ENCODE measurements at regions not wholly inside any gene's neighbourhood (a gene's known extent, or its start where the extent isn't known, plus 50 kb on each side); places are given as distances from the start of the nearest gene placed in this dataset.

- H3K9me3 ChIP-seq (ENCODE audit: control insufficient read depth, insufficient read depth, low read length) = no peaks in the 10 kb centered on the region
- DNase-seq (ENCODE audit: low read depth, low spot score) = no peak
- peaks cover 2% of the 10 kb centered on the region; the same call in 1 of the 2 replicates for H3K4me1 ChIP-seq (ENCODE audit: control insufficient read depth, insufficient read depth, low read length)
- H3K4me3 ChIP-seq (ENCODE audit: low read length) = no peak overlapping the region
- H3K36me3 ChIP-seq (ENCODE audit: control insufficient read depth, insufficient read depth, low read length) = no peaks in the 10 kb centered on the region
- no peak overlapping the region for H3K27ac ChIP-seq (ENCODE audit: low read length)
- WGBS (ENCODE audit: insufficient coverage, insufficient read length) = no CpG with 5 or more reads among the region's 6 CpGs
- H3K27me3 ChIP-seq (ENCODE audit: control insufficient read depth, insufficient read depth, low read length) = no peaks in the 10 kb centered on the region
Measured at GRCh38 chr11:27215471-27216269, 147.3 kb downstream of the CCDC34 start.

DNA sequence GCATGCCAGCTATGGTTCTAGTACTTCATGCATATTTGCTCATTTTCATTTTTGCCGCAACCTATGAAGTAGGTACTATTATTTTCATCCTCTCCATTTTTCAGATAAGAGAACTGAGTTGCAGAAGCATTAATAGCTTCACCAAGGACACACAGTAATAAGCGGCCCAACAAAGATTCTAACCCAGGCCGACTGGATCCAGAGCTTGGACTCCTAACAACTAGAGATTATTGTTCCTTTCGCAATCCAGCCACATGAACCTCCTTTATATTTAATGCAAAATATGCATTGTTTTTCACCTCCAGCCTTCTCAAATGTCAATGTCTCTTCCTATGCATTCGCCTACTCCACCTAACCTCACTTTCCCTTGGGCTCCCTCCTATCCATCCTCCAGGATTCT, 148.3 kb downstream of the CCDC34 start:
- H3K9me3 ChIP-seq (ENCODE audit: control insufficient read depth, insufficient read depth, low read length) = no peaks in the 10 kb centered on the region
- H3K27me3 ChIP-seq (ENCODE audit: control insufficient read depth, insufficient read depth, low read length) = no peaks in the 10 kb centered on the region
- peaks cover 2% of the 10 kb centered on the region; the same call in 1 of the 2 replicates for H3K4me1 ChIP-seq (ENCODE audit: control insufficient read depth, insufficient read depth, low read length)
- no peak for DNase-seq (ENCODE audit: low read depth, low spot score)
- H3K27ac ChIP-seq (ENCODE audit: low read length) = no peak overlapping the region
- WGBS (ENCODE audit: insufficient coverage, insufficient read length) = no CpG with 5 or more reads among the region's 5 CpGs
- H3K36me3 ChIP-seq (ENCODE audit: control insufficient read depth, insufficient read depth, low read length) = no peaks in the 10 kb centered on the region
- H3K4me3 ChIP-seq (ENCODE audit: low read length) = no peak overlapping the region

DNA sequence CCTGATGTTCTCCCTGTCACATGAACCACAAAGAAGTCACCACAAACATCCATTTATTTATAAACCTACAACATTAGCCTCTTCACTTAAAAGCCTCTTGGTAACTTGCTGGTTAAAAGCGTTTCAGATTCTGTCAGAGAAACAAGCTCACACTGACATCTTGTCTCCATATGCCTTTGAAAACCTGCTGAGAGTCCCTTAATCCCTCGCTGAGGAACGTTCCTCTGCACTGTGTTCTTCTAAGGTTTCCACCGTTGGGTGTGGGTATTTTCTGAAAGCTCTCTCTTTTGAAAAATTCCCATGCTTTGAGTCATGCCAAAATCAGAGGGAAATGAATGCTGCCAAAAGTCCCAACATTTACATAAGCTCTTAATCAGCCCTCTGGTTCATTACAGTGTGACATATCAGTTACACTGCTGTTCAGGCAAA, 149.8 kb downstream of the CCDC34 start:
- DNase-seq (ENCODE audit: low read depth, low spot score) = no peak
- peaks cover 2% of the 10 kb centered on the region; the same call in 1 of the 2 replicates for H3K4me1 ChIP-seq (ENCODE audit: control insufficient read depth, insufficient read depth, low read length)
- no CpG with 5 or more reads among the region's 4 CpGs for WGBS (ENCODE audit: insufficient coverage, insufficient read length)

DNA sequence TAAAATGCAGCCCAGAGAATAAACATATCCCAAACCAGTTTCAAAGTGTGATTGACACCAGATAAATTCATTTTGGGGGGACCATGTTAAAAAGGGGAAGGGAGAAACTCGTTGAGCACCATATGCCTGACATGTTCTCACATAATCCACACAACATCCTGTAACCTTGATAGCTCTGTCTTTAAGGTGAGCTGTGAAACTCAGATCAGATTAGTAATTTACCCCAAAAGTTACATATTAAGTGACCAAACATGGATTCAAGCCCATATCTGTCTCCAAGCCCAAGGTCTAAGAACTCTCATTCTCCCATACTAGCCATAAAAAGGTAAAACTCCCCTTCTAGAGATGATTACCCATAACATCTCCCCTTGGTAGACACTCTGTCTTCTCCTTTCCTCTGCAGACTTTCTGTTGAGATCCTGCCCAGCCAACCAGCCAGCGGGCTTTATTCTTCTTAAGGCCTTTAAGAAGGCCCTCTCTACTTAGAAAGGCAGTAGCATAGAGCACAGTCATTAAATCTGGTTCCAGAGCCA, 150.7 kb downstream of the CCDC34 start:
- H3K36me3 ChIP-seq (ENCODE audit: control insufficient read depth, insufficient read depth, low read length) = no peaks in the 10 kb centered on the region
- no peak overlapping the region for H3K4me3 ChIP-seq (ENCODE audit: low read length)
- no peak for DNase-seq (ENCODE audit: low read depth, low spot score)
- H3K27me3 ChIP-seq (ENCODE audit: control insufficient read depth, insufficient read depth, low read length) = no peaks in the 10 kb centered on the region
- no peaks in the 10 kb centered on the region for H3K9me3 ChIP-seq (ENCODE audit: control insufficient read depth, insufficient read depth, low read length)
- H3K4me1 ChIP-seq (ENCODE audit: control insufficient read depth, insufficient read depth, low read length) = peaks cover 2% of the 10 kb centered on the region; the same call in 1 of the 2 replicates
- no CpG with 5 or more reads among the region's 2 CpGs for WGBS (ENCODE audit: insufficient coverage, insufficient read length)
- no peak overlapping the region for H3K27ac ChIP-seq (ENCODE audit: low read length)

More for the DNA sequence above, 149.8 kb downstream of the CCDC34 start:
- Histone ChIP-seq H3K4me3 (ENCODE audit: low read length) (no peak overlapping the region), H3K27ac (ENCODE audit: low read length) (no peak overlapping the region), H3K9me3 (ENCODE audit: control insufficient read depth, insufficient read depth, low read length) (no peaks in the 10 kb centered on the region), H3K36me3 (ENCODE audit: control insufficient read depth, insufficient read depth, low read length) (no peaks in the 10 kb centered on the region), H3K27me3 (ENCODE audit: control insufficient read depth, insufficient read depth, low read length) (no peaks in the 10 kb centered on the region)

- H3K27me3 ChIP-seq (ENCODE audit: control insufficient read depth, insufficient read depth, low read length) = no peaks in the 10 kb centered on the region
- H3K4me3 ChIP-seq (ENCODE audit: low read length) = no peak overlapping the region
- H3K27ac ChIP-seq (ENCODE audit: low read length) = no peak overlapping the region
- no peaks in the 10 kb centered on the region for H3K36me3 ChIP-seq (ENCODE audit: control insufficient read depth, insufficient read depth, low read length)
- WGBS (ENCODE audit: insufficient coverage, insufficient read length) = no CpG with 5 or more reads among the region's 8 CpGs
- H3K9me3 ChIP-seq (ENCODE audit: control insufficient read depth, insufficient read depth, low read length) = no peaks in the 10 kb centered on the region
- DNase-seq (ENCODE audit: low read depth, low spot score) = no peak
- peaks cover 2% of the 10 kb centered on the region; the same call in 1 of the 2 replicates for H3K4me1 ChIP-seq (ENCODE audit: control insufficient read depth, insufficient read depth, low read length)
Measured at GRCh38 chr11:27211370-27212127, 151.5 kb downstream of the CCDC34 start.

GRCh38 chr11:27210531-27210930, 152.5 kb downstream of the CCDC34 start:
- Histone ChIP-seq H3K9me3 (ENCODE audit: control insufficient read depth, insufficient read depth, low read length) (no peaks in the 10 kb centered on the region), H3K36me3 (ENCODE audit: control insufficient read depth, insufficient read depth, low read length) (no peaks in the 10 kb centered on the region), H3K27ac (ENCODE audit: low read length) (no peak overlapping the region), H3K4me3 (ENCODE audit: low read length) (no peak overlapping the region), H3K4me1 (ENCODE audit: control insufficient read depth, insufficient read depth, low read length) (peaks cover under 1% of the 10 kb centered on the region; the same call in 1 of the 2 replicates), H3K27me3 (ENCODE audit: control insufficient read depth, insufficient read depth, low read length) (no peaks in the 10 kb centered on the region)
- no peak for DNase-seq (ENCODE audit: low read depth, low spot score)
- WGBS (ENCODE audit: insufficient coverage, insufficient read length) = no CpG with 5 or more reads among the region's 5 CpGs

GRCh38 chr11:27209562-27210005, 153.4 kb downstream of the CCDC34 start:
- Histone ChIP-seq H3K36me3 (ENCODE audit: control insufficient read depth, insufficient read depth, low read length) (no peaks in the 10 kb centered on the region), H3K9me3 (ENCODE audit: control insufficient read depth, insufficient read depth, low read length) (no peaks in the 10 kb centered on the region), H3K27me3 (ENCODE audit: control insufficient read depth, insufficient read depth, low read length) (no peaks in the 10 kb centered on the region), H3K4me1 (ENCODE audit: control insufficient read depth, insufficient read depth, low read length) (no peaks in the 10 kb centered on the region), H3K27ac (ENCODE audit: low read length) (no peak overlapping the region), H3K4me3 (ENCODE audit: low read length) (no peak overlapping the region)
- no peak for DNase-seq (ENCODE audit: low read depth, low spot score)

GRCh38 chr11:27208846-27209245, 154.2 kb downstream of the CCDC34 start:
- Histone ChIP-seq H3K4me1 (ENCODE audit: control insufficient read depth, insufficient read depth, low read length) (no peaks in the 10 kb centered on the region), H3K36me3 (ENCODE audit: control insufficient read depth, insufficient read depth, low read length) (no peaks in the 10 kb centered on the region), H3K4me3 (ENCODE audit: low read length) (no peak overlapping the region), H3K27me3 (ENCODE audit: control insufficient read depth, insufficient read depth, low read length) (no peaks in the 10 kb centered on the region), H3K27ac (ENCODE audit: low read length) (no peak overlapping the region), H3K9me3 (ENCODE audit: control insufficient read depth, insufficient read depth, low read length) (no peaks in the 10 kb centered on the region)
- no CpG with 5 or more reads among the region's 3 CpGs for WGBS (ENCODE audit: insufficient coverage, insufficient read length)
- no peak for DNase-seq (ENCODE audit: low read depth, low spot score)

- no peaks in the 10 kb centered on the region for H3K9me3 ChIP-seq (ENCODE audit: control insufficient read depth, insufficient read depth, low read length)
- no CpG with 5 or more reads among the region's 2 CpGs for WGBS (ENCODE audit: insufficient coverage, insufficient read length)
- no peak for DNase-seq (ENCODE audit: low read depth, low spot score)
- H3K4me1 ChIP-seq (ENCODE audit: control insufficient read depth, insufficient read depth, low read length) = no peaks in the 10 kb centered on the region
- no peak overlapping the region for H3K27ac ChIP-seq (ENCODE audit: low read length)
- no peaks in the 10 kb centered on the region for H3K27me3 ChIP-seq (ENCODE audit: control insufficient read depth, insufficient read depth, low read length)
- H3K36me3 ChIP-seq (ENCODE audit: control insufficient read depth, insufficient read depth, low read length) = no peaks in the 10 kb centered on the region
- no peak overlapping the region for H3K4me3 ChIP-seq (ENCODE audit: low read length)
Measured at GRCh38 chr11:27207025-27207650, 155.9 kb downstream of the CCDC34 start.

- Histone ChIP-seq H3K4me3 (ENCODE audit: low read length) (no peak overlapping the region), H3K27me3 (ENCODE audit: control insufficient read depth, insufficient read depth, low read length) (no peaks in the 10 kb centered on the region), H3K27ac (ENCODE audit: low read length) (no peak overlapping the region), H3K36me3 (ENCODE audit: control insufficient read depth, insufficient read depth, low read length) (no peaks in the 10 kb centered on the region), H3K4me1 (ENCODE audit: control insufficient read depth, insufficient read depth, low read length) (no peaks in the 10 kb centered on the region), H3K9me3 (ENCODE audit: control insufficient read depth, insufficient read depth, low read length) (no peaks in the 10 kb centered on the region)
- no peak for DNase-seq (ENCODE audit: low read depth, low spot score)
Measured at GRCh38 chr11:27205779-27206570, 157.0 kb downstream of the CCDC34 start.

Measured in iPS DF 6.9 (cell line).